ENCODE measurements at regions not wholly inside any gene's neighbourhood (a gene's known extent, or its start where the extent isn't known, plus 50 kb on each side); places are given as distances from the start of the nearest gene placed in this dataset.

DNA sequence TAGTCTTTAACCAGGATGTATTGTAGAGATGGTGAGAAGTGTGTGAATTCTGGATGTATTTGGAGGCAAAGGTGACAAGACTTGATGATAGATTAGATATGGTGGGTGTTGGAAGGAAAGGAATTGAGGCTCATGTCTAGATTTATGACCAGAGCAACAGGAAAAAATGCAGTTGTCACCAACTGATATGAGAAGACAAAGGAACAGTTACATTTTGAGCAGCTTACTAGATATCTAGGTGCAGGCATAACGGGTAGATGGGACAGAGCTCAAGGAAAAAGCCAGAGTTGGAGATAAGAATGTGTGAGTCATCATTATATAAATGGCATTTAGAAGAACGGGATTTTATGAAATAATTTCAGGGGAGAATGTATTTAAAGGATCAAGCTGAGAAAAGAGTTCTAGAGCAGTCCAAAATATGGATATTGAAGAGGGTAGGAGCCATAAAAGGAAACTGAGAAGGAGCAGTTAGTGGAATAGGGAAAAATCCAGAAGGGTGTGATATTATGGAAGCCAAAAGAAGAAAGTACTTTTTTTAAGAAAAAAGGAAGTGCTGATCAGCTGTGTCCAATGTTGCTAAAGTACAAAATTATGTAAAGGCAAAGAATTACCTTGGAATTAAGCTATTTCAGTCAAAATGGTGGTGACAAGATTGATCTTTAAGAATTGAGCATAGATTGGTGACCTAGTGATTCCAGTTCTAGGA, 262.5 kb downstream of the CGGBP1 start:
- no peaks in the 10 kb centered on the region for H3K4me1 ChIP-seq (ENCODE audit: low read length)
- no peak overlapping the region for H3K27ac ChIP-seq (ENCODE audit: low read length)
- H3K9me3 ChIP-seq (ENCODE audit: insufficient read depth, low read length) = no peaks in the 10 kb centered on the region
- H4K20me1 ChIP-seq (ENCODE audit: insufficient read depth, low read length) = no peaks in the 10 kb centered on the region
- H3K27me3 ChIP-seq (ENCODE audit: low read depth, low read length) = no peaks in the 10 kb centered on the region
- H2AFZ ChIP-seq (ENCODE audit: low read depth, low read length) = no peak overlapping the region
- no peak overlapping the region for H3K9ac ChIP-seq (ENCODE audit: low read length)
- H3K4me2 ChIP-seq (ENCODE audit: low read length) = no peak overlapping the region
- TF ChIP-seq EZH2phosphoT487 (IDR thresholded peaks at IDR 0.05; ENCODE audit: low read depth) = no peak
- TF ChIP-seq, protein P1, sequence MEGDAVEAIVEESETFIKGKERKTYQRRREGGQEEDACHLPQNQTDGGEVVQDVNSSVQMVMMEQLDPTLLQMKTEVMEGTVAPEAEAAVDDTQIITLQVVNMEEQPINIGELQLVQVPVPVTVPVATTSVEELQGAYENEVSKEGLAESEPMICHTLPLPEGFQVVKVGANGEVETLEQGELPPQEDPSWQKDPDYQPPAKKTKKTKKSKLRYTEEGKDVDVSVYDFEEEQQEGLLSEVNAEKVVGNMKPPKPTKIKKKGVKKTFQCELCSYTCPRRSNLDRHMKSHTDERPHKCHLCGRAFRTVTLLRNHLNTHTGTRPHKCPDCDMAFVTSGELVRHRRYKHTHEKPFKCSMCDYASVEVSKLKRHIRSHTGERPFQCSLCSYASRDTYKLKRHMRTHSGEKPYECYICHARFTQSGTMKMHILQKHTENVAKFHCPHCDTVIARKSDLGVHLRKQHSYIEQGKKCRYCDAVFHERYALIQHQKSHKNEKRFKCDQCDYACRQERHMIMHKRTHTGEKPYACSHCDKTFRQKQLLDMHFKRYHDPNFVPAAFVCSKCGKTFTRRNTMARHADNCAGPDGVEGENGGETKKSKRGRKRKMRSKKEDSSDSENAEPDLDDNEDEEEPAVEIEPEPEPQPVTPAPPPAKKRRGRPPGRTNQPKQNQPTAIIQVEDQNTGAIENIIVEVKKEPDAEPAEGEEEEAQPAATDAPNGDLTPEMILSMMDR (IDR thresholded peaks at IDR 0.05; ENCODE audit: low read depth, low read length) = no peak
- H3K36me3 ChIP-seq (replicated peaks; ENCODE audit: low read depth, low read length) = no peaks in the 10 kb centered on the region
- no peak overlapping the region for H3K4me3 ChIP-seq (ENCODE audit: low read length)
- H3K79me2 ChIP-seq (ENCODE audit: low read length) = no peaks in the 10 kb centered on the region

DNA sequence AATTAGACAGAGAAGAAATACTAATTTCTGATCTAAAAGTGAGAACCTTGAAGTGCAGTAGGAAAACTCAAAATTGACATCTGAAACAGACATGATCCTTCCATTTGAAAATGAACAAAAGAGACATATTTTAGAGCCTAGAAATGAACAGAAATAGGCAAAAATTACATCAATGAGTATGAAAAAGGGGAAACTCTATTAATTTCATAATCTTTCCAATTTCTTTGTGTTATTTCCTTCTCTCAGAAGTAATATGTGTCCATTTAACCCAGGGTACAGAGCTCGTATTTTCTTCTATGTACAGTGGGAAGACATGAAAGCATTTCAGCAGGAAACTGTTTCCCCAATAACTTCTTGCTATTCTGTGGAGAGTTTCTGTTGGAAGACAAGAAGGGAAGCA, 263.1 kb downstream of the CGGBP1 start:
- no peak overlapping the region for H3K9ac ChIP-seq (ENCODE audit: low read length)
- no peak overlapping the region for H3K4me3 ChIP-seq (ENCODE audit: low read length)
- no peak overlapping the region for H2AFZ ChIP-seq (ENCODE audit: low read depth, low read length)
- no peak overlapping the region for H3K27ac ChIP-seq (ENCODE audit: low read length)
- H3K4me1 ChIP-seq (ENCODE audit: low read length) = no peaks in the 10 kb centered on the region
- no peaks in the 10 kb centered on the region for H3K79me2 ChIP-seq (ENCODE audit: low read length)
- no peaks in the 10 kb centered on the region for H4K20me1 ChIP-seq (ENCODE audit: insufficient read depth, low read length)
- no peaks in the 10 kb centered on the region for H3K36me3 ChIP-seq (replicated peaks; ENCODE audit: low read depth, low read length)
- TF ChIP-seq, protein P1 (IDR thresholded peaks at IDR 0.05; ENCODE audit: low read depth, low read length) = no peak
- TF ChIP-seq EZH2phosphoT487 (IDR thresholded peaks at IDR 0.05; ENCODE audit: low read depth) = no peak
- no peaks in the 10 kb centered on the region for H3K27me3 ChIP-seq (ENCODE audit: low read depth, low read length)
- H3K4me2 ChIP-seq (ENCODE audit: low read length) = no peak overlapping the region
- no peaks in the 10 kb centered on the region for H3K9me3 ChIP-seq (ENCODE audit: insufficient read depth, low read length)

DNA sequence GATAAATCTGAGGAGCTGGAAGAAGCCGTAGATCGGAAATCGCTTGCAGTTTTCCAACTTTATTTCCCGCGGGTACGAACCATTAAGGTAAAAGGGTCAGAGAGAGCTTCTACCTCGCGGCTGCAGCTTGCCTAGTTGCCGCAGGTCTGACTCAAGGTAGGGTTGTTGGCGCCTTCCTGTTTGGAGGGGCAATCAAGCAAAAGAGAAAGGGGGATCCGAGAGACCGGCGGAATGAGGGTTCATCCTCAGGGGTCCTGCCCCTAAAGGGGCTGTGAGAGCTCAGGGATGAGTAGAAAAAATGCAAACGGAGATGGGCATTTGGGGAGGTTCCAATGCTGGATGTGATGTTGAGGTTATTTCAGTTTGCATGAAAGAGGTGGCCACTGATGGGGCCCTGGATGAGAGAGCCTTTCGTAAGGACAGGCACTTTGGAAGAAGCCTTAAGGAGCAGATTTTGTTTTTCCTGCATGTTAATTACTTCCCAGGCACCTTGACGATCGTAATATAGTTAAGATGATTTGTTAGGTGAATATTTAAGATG, 265.4 kb downstream of the CGGBP1 start:
- Histone ChIP-seq H3K27ac (ENCODE audit: low read length) (no peak overlapping the region), H3K36me3 (replicated peaks; ENCODE audit: low read depth, low read length) (no peaks in the 10 kb centered on the region), H3K4me3 (ENCODE audit: low read length) (no peak overlapping the region), H2AFZ (ENCODE audit: low read depth, low read length) (no peak overlapping the region), H3K4me1 (ENCODE audit: low read length) (no peaks in the 10 kb centered on the region), H3K4me2 (ENCODE audit: low read length) (no peak overlapping the region), H3K9ac (ENCODE audit: low read length) (no peak overlapping the region), H3K79me2 (ENCODE audit: low read length) (no peaks in the 10 kb centered on the region), H3K27me3 (ENCODE audit: low read depth, low read length) (no peaks in the 10 kb centered on the region), H4K20me1 (ENCODE audit: insufficient read depth, low read length) (no peaks in the 10 kb centered on the region), H3K9me3 (ENCODE audit: insufficient read depth, low read length) (no peaks in the 10 kb centered on the region)
- TF ChIP-seq, protein P1 (IDR thresholded peaks at IDR 0.05; ENCODE audit: low read depth, low read length) = no peak
- no peak for TF ChIP-seq EZH2phosphoT487 (IDR thresholded peaks at IDR 0.05; ENCODE audit: low read depth)

DNA sequence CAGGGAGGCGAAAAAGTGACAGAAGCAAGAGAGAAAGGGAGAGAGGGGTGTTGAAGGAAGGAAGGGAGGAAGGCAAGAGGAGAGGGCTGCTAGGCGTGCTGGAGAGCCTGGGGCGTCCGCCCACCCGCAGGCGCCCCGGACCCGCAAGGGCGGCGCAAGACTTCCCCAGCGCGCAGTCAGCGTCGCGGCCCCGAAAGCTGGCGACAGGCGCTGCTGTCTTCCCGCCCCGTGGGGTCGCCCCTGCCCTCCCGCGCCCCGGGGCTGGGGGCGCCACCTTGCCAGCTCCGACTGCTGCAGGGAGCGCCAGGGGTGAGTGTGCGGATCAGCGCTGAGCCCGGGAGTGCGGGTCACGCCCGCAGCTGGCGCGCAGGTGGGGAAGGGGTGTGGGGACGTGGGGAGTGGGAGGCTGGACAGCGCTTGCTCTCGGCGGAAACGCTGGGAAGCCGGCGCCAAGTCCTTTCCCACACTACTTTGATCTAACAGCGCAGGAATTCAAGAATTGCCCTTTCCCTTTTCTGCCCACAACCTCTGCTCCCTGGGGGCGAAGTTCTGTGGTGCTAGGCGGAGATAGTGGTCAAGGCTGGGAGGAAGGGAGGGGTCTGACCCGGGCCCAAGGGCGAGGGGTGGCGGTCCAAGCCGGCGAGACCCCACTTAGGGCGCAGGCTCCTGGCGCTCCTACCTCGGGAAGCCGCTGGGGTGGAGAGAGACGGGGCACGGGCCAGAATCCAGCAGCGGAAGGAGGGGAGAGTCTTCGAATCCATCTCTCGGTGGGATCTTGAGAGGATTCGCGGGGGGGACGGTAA, 266.1 kb downstream of the CGGBP1 start, which contains the start of gene HTR1F:
Gene HTR1F (plus strand): TSS at position 173 of the 803 bp plus-strand sequence.
- no peak within 1 kb of the TSS for H3K9ac ChIP-seq (ENCODE audit: low read length)
- no peak within 1 kb of the TSS for H3K4me2 ChIP-seq (ENCODE audit: low read length)
- H3K9me3 ChIP-seq (ENCODE audit: insufficient read depth, low read length) = no peaks in the 10 kb centered on the region
- no peak for TF ChIP-seq EZH2phosphoT487 (IDR thresholded peaks at IDR 0.05; ENCODE audit: low read depth)
- TF ChIP-seq, protein P1 (IDR thresholded peaks at IDR 0.05; ENCODE audit: low read depth, low read length) = no peak
- H3K4me3 ChIP-seq (ENCODE audit: low read length) = no peak within 1 kb of the TSS
- no peaks in the 10 kb centered on the region for H3K4me1 ChIP-seq (ENCODE audit: low read length)
- no peak within 1 kb of the TSS for H3K27ac ChIP-seq (ENCODE audit: low read length)
- no peaks in the 10 kb centered on the region for H3K79me2 ChIP-seq (ENCODE audit: low read length)
- H3K27me3 ChIP-seq (ENCODE audit: low read depth, low read length) = no peaks in the 10 kb centered on the region
- no peaks in the 10 kb centered on the region for H3K36me3 ChIP-seq (replicated peaks; ENCODE audit: low read depth, low read length)
- H2AFZ ChIP-seq (ENCODE audit: low read depth, low read length) = no peak within 1 kb of the TSS
- H4K20me1 ChIP-seq (ENCODE audit: insufficient read depth, low read length) = no peaks in the 10 kb centered on the region

Measured in OCI-LY3 (cell line).